GM18519 (cell line): ENCODE measurements at regions not wholly inside any gene's neighbourhood (a gene's known extent, or its start where the extent isn't known, plus 50 kb on each side); places are given as distances from the start of the nearest gene placed in this dataset.
A peak's percentile ranks its signal among the peaks of the same experiment; 100 is the strongest.

ENCODE experiments used
- ATAC-seq: cut with Tn5 transposase; IDR thresholded peaks from one replicate; pipeline ENCODE4 v1.9.1; 2021; ENCODE audit warnings: mild to moderate bottlenecking, moderate library complexity; ENCODE audit not compliant: unreplicated experiment, low FRiP score

- ATAC-seq: peak; percentile 54
These were observed 86.5 kb upstream of the FSTL4 start for GRCh38 chr5:133698646-133699526.

GRCh38 chr5:133698259-133698554, 85.9 kb upstream of the FSTL4 start:
- ATAC-seq: no peak

GRCh38 chr5:133697536-133698258, 85.4 kb upstream of the FSTL4 start:
- ATAC-seq: no peak

GRCh38 chr5:133696782-133697507, 84.6 kb upstream of the FSTL4 start:
- no peak for ATAC-seq

- ATAC-seq: no peak
These were observed 83.8 kb upstream of the FSTL4 start for GRCh38 chr5:133696006-133696584.

- ATAC-seq: no peak
These were observed 82.0 kb upstream of the FSTL4 start for GRCh38 chr5:133694181-133694831.

GRCh38 chr5:133691448-133691847, 79.1 kb upstream of the FSTL4 start:
- no peak for ATAC-seq

GRCh38 chr5:133690746-133691145, 78.4 kb upstream of the FSTL4 start:
- no peak for ATAC-seq

- ATAC-seq: no peak
These were observed 76.0 kb upstream of the FSTL4 start for GRCh38 chr5:133688391-133688790.

- no peak for ATAC-seq
These were observed 75.1 kb upstream of the FSTL4 start for GRCh38 chr5:133687212-133688061.

- no peak for ATAC-seq
These were observed 74.2 kb upstream of the FSTL4 start for GRCh38 chr5:133686566-133686965.

GRCh38 chr5:133685402-133686018, 73.2 kb upstream of the FSTL4 start:
- no peak for ATAC-seq

GRCh38 chr5:133683646-133684596, 71.6 kb upstream of the FSTL4 start:
- ATAC-seq: no peak

- no peak for ATAC-seq
These were observed 70.1 kb upstream of the FSTL4 start for GRCh38 chr5:133682451-133682850.

GRCh38 chr5:133681896-133682295, 69.6 kb upstream of the FSTL4 start:
- no peak for ATAC-seq

GRCh38 chr5:133680830-133681565, 68.7 kb upstream of the FSTL4 start:
- no peak for ATAC-seq

- no peak for ATAC-seq
These were observed 67.2 kb upstream of the FSTL4 start for GRCh38 chr5:133679534-133679933.
